Stimulated activated CD4-positive, alpha-beta T cell treated with anti-CD3 and anti-CD28 coated beads, TNF-alpha, amount 100 ng/mL, for 1 hour (primary cell): ENCODE measurements at regions not wholly inside any gene's neighbourhood (a gene's known extent, or its start where the extent isn't known, plus 50 kb on each side); places are given as distances from the start of the nearest gene placed in this dataset.

Source experiments
- DNase-seq, 3 donors: peaks; one replicate each; pipeline ENCODE4 v3.0.0-alpha.2; 2020; ENCODE audit warnings: low read depth in 3 of 3, low spot score in 1 of 3

DNA sequence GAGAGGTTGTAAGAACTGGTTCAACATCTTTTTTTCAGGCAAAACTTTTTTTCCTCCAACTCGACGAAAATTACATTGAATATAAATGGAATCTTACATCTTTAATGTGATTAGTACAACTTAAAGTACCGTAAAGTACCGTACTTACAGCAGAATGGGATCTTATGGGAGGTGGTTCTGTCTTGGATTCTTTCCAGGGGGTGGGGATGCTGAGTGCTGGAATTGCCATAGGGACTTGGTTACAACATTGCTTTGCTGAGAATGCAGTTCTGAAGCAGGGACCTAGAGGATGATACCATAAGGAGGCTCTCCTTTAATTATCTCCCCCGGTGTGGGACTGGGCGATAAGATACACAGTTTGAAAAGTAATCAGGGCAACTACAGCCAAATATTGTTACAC lies 186.4 kb downstream of the KLF5 start:
- no peak for DNase-seq

DNA sequence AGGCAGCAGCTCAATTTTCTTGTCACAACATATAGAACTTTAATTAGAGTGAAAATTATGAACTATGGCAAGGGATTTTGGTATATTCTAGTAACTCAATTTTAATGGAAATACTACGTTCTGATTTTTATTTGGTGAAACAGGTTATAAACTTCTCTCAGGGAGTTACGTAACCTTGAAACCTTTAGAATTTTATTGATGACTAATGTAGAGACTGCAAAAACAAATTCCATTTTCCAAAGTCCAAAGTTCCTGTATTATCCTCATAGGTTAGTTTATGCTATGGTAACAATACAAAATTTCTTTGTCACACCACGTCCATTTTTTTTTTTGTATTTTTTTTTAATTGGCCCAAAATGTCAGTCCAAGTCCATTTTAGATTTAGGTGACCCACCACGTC lies 185.7 kb downstream of the KLF5 start:
- DNase-seq, result no peak

DNA sequence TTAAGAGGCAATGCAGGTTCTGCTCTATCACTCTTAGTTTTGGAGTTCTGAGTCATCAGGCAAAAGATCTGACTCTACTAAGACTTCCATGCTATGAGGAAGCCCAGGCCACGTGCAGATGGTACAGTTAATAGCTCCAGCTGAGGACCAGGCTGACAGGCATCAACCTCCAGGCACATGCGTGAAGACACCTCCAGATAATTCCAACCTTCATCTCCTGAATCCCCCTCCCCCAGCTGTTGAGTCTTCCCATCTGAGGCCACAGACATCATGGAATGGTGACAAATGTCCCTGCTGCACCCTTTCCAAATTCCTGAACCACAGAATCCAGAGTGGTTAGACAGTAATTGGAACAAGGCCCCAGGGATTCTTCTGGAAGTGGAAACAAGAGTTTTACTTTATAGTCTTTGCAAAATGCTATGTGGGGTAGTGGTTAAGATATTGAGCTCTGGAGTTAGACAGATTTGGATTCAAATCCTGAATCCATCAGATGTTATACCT lies 183.8 kb downstream of the KLF5 start:
- no peak for DNase-seq

GRCh38 chr13:73240193-73240592 lies 181.4 kb downstream of the KLF5 start:
- no peak for DNase-seq

DNA sequence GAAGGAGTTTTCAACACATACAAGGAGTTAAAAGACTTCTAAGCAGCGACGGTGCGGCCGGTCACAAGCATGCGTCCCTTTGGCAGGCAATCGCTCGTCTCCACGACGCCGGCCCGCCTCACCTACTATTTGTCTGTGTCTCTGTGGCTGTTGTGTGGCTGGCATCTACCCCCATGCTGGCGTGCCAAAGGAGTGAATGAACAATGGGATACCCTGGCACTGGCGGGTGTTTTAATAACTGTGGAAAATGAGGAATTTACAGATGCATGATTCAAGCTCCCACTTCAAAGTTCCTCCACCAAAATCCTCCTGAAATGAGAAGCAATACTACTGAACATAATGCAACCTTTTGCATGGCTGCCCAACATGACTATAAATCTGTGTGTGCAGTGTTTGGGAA lies 176.6 kb downstream of the KLF5 start:
- no peak for DNase-seq

- no peak for DNase-seq
Observed at GRCh38 chr13:73231471-73231870, 172.7 kb downstream of the KLF5 start.

DNA sequence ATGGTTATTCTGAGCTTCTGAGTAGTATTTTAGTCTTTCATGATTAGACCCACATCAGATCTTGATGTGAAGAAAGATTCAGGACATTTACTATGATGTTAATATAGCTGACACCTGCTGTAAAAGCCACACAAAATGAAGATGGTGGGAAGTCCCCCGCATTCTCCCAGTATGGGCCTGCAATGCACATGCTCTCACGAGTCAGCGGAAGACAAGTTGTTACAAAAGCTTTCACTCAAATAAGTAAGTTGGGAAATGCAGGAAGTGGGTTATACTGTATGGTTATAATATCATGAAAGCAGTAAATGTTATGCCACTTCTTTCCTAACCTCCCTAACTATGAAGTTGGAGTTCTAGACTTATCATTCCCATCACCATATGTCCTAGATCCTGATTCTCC lies 171.9 kb downstream of the KLF5 start:
- DNase-seq, result no peak

DNA sequence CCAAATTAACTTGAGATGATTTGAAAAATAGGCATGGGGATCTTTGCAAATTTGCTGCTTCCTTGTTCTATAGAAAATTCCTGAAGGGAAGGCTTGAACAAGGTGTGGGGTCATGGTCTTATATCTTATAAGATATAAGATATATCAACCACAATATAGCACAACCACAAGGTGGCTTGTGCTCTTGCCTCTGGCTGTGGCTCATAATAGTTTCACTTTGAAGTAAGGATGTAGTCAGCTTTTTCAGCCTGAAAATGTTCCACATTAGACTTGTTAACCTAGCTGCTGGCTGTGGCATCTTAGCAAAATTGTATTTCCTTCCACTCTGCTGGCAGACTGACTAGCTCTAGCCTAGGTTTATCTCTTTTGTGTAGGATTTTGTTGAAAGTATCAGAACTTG lies 169.7 kb downstream of the KLF5 start:
- no peak for DNase-seq

DNA sequence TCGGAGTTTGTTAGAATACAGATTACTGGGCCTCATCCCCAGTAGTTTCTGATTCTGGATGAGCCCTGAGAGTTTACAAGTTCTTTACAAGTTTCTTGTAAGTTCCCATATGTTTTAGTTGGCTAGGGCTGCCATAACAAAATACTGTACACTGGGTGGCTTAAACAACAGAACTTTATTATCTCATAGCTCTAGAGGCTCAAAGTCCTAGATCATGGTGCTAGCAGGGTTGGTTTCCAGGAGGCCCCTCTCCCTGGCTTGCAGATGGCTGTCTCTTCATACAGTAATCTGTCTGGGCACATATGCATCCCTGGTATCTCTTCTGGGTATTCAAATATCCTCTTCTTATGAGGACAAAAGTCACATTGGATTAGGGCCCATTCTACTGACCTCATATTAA lies 167.2 kb downstream of the KLF5 start:
- DNase-seq, result no peak

GRCh38 chr13:73224703-73225102 lies 165.9 kb downstream of the KLF5 start:
- no peak for DNase-seq

DNA sequence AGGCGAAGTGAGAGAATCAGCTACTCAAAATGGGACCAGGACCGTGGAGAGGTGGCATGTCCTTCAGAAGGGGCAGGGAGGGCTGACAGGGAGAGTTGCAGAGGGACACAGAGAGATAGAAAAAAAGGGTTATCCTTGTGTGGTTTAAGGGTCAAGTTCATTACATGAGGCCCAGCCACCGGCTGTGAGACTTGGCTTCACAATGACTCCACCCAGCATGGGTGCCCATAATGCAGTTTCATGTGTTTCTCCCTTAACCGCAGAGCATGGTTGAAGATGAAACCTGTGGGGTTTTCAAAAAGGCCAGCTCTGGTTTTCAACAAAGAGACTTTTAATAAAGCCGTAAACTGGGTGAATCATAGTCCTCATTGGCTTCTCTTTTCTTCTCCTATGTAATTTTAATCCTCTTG lies 164.6 kb downstream of the KLF5 start:
- no peak for DNase-seq

- DNase-seq, result no peak
Observed at GRCh38 chr13:73222627-73223305, 164.0 kb downstream of the KLF5 start.

GRCh38 chr13:73220966-73221720 lies 162.3 kb downstream of the KLF5 start:
- no peak for DNase-seq

DNA sequence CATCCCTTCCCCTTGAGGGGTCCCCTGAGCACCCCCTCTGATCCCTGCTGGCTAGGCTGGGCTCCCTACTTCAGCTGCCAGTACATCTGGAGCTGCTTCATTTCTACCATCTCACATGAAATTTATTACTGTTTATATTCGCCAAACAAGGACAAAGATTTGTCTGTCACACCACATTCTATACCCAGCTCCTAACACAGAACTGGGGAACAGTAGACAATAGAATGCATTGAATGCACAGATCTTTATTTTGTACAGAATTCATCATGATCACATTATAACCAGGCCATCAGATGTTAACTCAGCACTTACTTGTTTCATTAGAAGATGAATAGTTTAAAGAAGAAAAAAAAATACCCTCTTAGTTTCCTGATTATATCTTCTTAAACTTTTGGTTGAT lies 159.4 kb downstream of the KLF5 start:
- DNase-seq, result no peak

GRCh38 chr13:73216381-73216831 lies 157.6 kb downstream of the KLF5 start:
- DNase-seq, result no peak

DNA sequence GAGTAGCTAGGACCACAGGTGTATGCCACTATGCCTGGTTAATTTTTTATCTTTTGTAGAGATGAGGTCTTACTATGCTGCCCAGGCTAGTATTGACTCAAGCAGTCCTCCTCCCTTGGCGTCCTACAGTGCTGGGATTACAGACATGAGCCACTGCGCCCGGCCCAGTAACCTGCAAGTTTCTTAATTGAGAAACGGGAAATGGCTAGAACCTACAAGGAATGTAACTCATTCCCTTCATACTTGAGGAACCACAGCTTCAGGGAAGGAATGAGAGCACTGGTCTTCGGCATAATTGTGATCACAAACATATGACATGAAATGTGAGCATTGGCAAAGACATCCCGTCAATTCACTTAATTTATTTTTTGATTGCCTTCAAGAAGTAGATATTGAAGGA lies 157.0 kb downstream of the KLF5 start:
- no peak for DNase-seq

- no peak for DNase-seq
Observed at GRCh38 chr13:73212482-73212881, 153.7 kb downstream of the KLF5 start.

DNA sequence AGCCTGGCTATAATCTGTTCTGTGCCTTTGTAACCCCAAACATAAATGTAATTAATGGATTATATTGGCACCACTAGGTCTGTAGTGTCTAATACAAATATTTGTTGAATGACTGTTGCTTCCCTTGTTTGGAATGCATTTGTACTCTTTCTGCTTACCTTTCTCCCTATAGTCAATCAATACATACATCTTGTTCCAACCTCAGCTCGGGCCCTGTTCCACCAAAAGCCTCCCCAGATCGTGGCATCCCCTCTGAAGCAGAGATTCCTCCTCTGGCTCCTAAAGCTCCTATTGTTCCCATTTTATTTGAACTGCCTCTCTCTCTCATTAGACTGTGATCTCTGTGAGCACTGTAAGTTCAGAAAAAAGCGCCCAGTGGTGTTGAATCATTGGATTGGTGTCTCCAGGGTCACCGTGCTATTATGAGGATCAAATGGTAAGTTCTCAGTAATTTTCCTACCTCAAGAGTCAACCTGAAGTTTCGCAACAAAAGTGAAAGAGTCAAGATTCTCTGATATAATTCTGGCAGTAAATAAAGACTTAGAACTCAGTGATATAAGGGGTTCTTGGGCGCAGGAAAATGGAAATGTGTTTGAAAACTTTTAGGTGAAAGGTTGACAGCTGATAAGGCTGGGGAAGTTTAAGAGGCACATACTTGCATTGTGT lies 151.5 kb downstream of the KLF5 start:
- no peak for DNase-seq

DNA sequence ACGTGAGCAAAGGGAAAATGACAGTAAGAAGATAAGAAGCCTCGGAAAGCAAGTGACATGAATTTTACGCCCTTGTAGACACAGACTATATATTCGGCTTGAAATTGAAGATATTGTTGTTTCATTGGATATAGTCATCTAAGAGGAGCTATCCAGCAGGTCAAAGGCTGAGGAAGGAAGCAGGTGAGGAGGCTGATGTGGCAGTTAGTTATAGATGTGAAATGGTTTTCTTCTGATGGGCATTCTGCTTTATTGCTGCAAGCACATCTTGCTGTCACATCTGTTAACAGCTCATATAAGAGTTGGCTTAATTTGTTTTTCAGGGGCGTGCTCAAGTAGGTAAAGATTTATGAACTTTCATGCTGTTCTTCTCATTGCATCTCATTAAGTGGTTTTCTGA lies 146.1 kb downstream of the KLF5 start:
- no peak for DNase-seq

DNA sequence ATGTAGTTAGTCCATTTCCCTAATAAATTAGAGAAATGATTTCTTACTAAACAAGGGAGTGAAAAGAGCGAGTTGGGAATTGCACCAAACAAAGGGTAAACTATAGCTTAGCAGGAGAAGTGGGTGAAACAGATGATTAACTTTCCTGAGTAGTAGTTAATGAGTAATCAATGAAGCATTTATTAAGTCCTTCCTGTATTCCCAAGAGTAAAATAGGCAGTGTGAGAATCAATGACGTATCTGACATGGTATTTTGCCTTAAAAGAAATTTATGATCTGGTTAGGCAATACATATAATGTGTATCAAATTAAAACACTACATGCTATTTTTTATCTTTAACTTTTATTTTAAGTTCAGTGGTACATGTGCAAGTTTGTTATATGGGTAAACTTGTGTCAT lies 142.8 kb downstream of the KLF5 start:
- DNase-seq, result no peak

GRCh38 chr13:73198991-73199411 lies 140.2 kb downstream of the KLF5 start:
- no peak for DNase-seq

DNA sequence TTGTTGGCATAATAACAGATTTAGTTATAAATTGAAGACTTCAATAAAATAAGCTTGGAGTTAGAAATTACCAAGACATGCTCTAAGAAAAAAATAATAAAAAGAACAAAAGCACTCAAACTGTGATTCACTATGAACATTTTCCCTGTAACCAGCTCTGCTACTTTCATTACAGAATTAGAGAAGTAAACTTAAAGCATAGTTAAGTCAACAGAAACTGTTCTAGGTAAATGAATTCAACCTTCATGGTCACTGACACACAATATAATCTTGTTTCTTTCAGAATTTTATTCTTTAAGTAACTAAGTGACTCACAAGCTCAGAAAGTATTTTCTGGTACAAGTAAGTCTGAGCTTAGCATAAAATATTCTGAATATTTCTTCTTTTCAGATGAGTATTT lies 136.3 kb downstream of the KLF5 start:
- DNase-seq, result no peak
